HUES6 (cell line): ENCODE measurements at regions not wholly inside any gene's neighbourhood (a gene's known extent, or its start where the extent isn't known, plus 50 kb on each side); places are given as distances from the start of the nearest gene placed in this dataset.

ENCODE experiments used
- H3K27ac ChIP-seq: 2 replicates; pipeline ENCODE4 v1.7.0; 2013; ENCODE audit warnings: low read depth, mild to moderate bottlenecking, low read length, inconsistent platforms
- H3K27me3 ChIP-seq: 2 replicates; pipeline ENCODE4 v1.6.1; 2013; ENCODE audit warnings: low read length; ENCODE audit not compliant: control insufficient read depth, insufficient read depth
- H3K36me3 ChIP-seq: 2 replicates; pipeline ENCODE4 v1.6.1; 2013; ENCODE audit warnings: low read length; ENCODE audit not compliant: control insufficient read depth, insufficient read depth
- H3K4me1 ChIP-seq: 2 replicates; pipeline ENCODE4 v1.6.1; 2013; ENCODE audit warnings: low read length; ENCODE audit not compliant: control insufficient read depth, insufficient read depth
- H3K4me3 ChIP-seq: 2 replicates; pipeline ENCODE4 v1.5.1; 2013; ENCODE audit warnings: low read depth, low read length
- H3K9ac ChIP-seq: one replicate; pipeline ENCODE4 v1.6.1; 2013; ENCODE audit warnings: mild to moderate bottlenecking, low read length
- H3K9me3 ChIP-seq: 2 replicates; pipeline ENCODE4 v1.6.1; 2013; ENCODE audit warnings: low read depth, low read length; ENCODE audit not compliant: control insufficient read depth, insufficient read depth

- no peaks in the 10 kb centered on the region for H3K27me3 ChIP-seq
- H3K36me3 ChIP-seq, result no peaks in the 10 kb centered on the region
- no peaks in the 10 kb centered on the region for H3K9me3 ChIP-seq
- no peak overlapping the region for H3K9ac ChIP-seq
- no peak overlapping the region for H3K27ac ChIP-seq
- no peaks in the 10 kb centered on the region for H3K4me1 ChIP-seq
- H3K4me3 ChIP-seq, result no peak overlapping the region
Measured at GRCh38 chr14:97924922-97925613, 1127.9 kb downstream of the VRK1 start.

GRCh38 chr14:97930166-97930565 is 1133.0 kb downstream of the VRK1 start:
- H3K36me3 ChIP-seq, result no peaks in the 10 kb centered on the region
- no peaks in the 10 kb centered on the region for H3K27me3 ChIP-seq
- no peaks in the 10 kb centered on the region for H3K4me1 ChIP-seq
- H3K9me3 ChIP-seq, result no peaks in the 10 kb centered on the region
- H3K9ac ChIP-seq, result no peak overlapping the region
- no peak overlapping the region for H3K4me3 ChIP-seq
- H3K27ac ChIP-seq, result no peak overlapping the region

GRCh38 chr14:97931273-97931672 is 1134.1 kb downstream of the VRK1 start:
- H3K36me3 ChIP-seq, result no peaks in the 10 kb centered on the region
- H3K27me3 ChIP-seq, result no peaks in the 10 kb centered on the region
- H3K9me3 ChIP-seq, result no peaks in the 10 kb centered on the region
- no peaks in the 10 kb centered on the region for H3K4me1 ChIP-seq
- H3K27ac ChIP-seq, result no peak overlapping the region
- H3K9ac ChIP-seq, result no peak overlapping the region
- H3K4me3 ChIP-seq, result no peak overlapping the region

GRCh38 chr14:97942921-97943320 is 1145.7 kb downstream of the VRK1 start:
- Histone ChIP-seq H3K27me3 (no peaks in the 10 kb centered on the region), H3K36me3 (no peaks in the 10 kb centered on the region), H3K27ac (no peak overlapping the region), H3K9ac (no peak overlapping the region), H3K4me3 (no peak overlapping the region), H3K9me3 (no peaks in the 10 kb centered on the region), H3K4me1 (peaks cover 4% of the 10 kb centered on the region; the same call in 1 of the 2 replicates)

- peaks cover 4% of the 10 kb centered on the region; the same call in 1 of the 2 replicates for H3K4me1 ChIP-seq
- no peak overlapping the region for H3K9ac ChIP-seq
- H3K36me3 ChIP-seq, result no peaks in the 10 kb centered on the region
- H3K4me3 ChIP-seq, result no peak overlapping the region
- no peaks in the 10 kb centered on the region for H3K27me3 ChIP-seq
- no peak overlapping the region for H3K27ac ChIP-seq
- no peaks in the 10 kb centered on the region for H3K9me3 ChIP-seq
Measured at GRCh38 chr14:97943619-97944018, 1146.4 kb downstream of the VRK1 start.

- H3K9ac ChIP-seq, result no peak overlapping the region
- H3K4me1 ChIP-seq, result peaks cover 11% of the 10 kb centered on the region
- H3K27me3 ChIP-seq, result no peaks in the 10 kb centered on the region
- no peak overlapping the region for H3K4me3 ChIP-seq
- no peaks in the 10 kb centered on the region for H3K9me3 ChIP-seq
- no peak overlapping the region for H3K27ac ChIP-seq
- H3K36me3 ChIP-seq, result no peaks in the 10 kb centered on the region
Measured at GRCh38 chr14:97944380-97944779, 1147.2 kb downstream of the VRK1 start.

- Histone ChIP-seq H3K4me1 (peaks cover 11% of the 10 kb centered on the region), H3K27me3 (no peaks in the 10 kb centered on the region), H3K4me3 (no peak overlapping the region), H3K9ac (no peak overlapping the region), H3K36me3 (no peaks in the 10 kb centered on the region), H3K27ac (no peak overlapping the region), H3K9me3 (no peaks in the 10 kb centered on the region)
Measured at GRCh38 chr14:97945631-97946030, 1148.4 kb downstream of the VRK1 start.

- no peaks in the 10 kb centered on the region for H3K27me3 ChIP-seq
Measured at GRCh38 chr14:97946240-97946639, 1149.1 kb downstream of the VRK1 start.

GRCh38 chr14:97946641-97947040 is 1149.5 kb downstream of the VRK1 start:
- Histone ChIP-seq H3K4me1 (peaks cover 11% of the 10 kb centered on the region), H3K36me3 (no peaks in the 10 kb centered on the region), H3K27ac (no peak overlapping the region), H3K4me3 (no peak overlapping the region), H3K9me3 (no peaks in the 10 kb centered on the region), H3K9ac (no peak overlapping the region), H3K27me3 (no peaks in the 10 kb centered on the region)

More at GRCh38 chr14:97946240-97946639, 1149.1 kb downstream of the VRK1 start:
- H3K27ac ChIP-seq, result no peak overlapping the region
- H3K9ac ChIP-seq, result no peak overlapping the region
- no peak overlapping the region for H3K4me3 ChIP-seq
- peaks cover 11% of the 10 kb centered on the region for H3K4me1 ChIP-seq
- no peaks in the 10 kb centered on the region for H3K36me3 ChIP-seq
- no peaks in the 10 kb centered on the region for H3K9me3 ChIP-seq

- Histone ChIP-seq H3K4me3 (no peak overlapping the region), H3K9me3 (no peaks in the 10 kb centered on the region), H3K36me3 (no peaks in the 10 kb centered on the region), H3K4me1 (peaks cover 11% of the 10 kb centered on the region), H3K9ac (no peak overlapping the region), H3K27ac (no peak overlapping the region), H3K27me3 (no peaks in the 10 kb centered on the region)
Measured at GRCh38 chr14:97948841-97949240, 1151.7 kb downstream of the VRK1 start.

- H3K9me3 ChIP-seq, result 0 out of 2 replicates have a peak, but pooled peaks cover 5% of the 10 kb centered on the region
- no peaks in the 10 kb centered on the region for H3K4me1 ChIP-seq
Measured at GRCh38 chr14:97956581-97957340, 1159.6 kb downstream of the VRK1 start.

More at GRCh38 chr14:97956581-97957340, 1159.6 kb downstream of the VRK1 start:
- H3K9ac ChIP-seq, result no peak overlapping the region
- H3K27me3 ChIP-seq, result no peaks in the 10 kb centered on the region
- H3K27ac ChIP-seq, result no peak overlapping the region
- H3K36me3 ChIP-seq, result no peaks in the 10 kb centered on the region
- no peak overlapping the region for H3K4me3 ChIP-seq
